NCI-H2081 (cell line): ENCODE measurements at regions not wholly inside any gene's neighbourhood (a gene's known extent, or its start where the extent isn't known, plus 50 kb on each side); places are given as distances from the start of the nearest gene placed in this dataset.
A peak's percentile ranks its signal among the peaks of the same experiment; 100 is the strongest.

Experiments
- DNase-seq, 2 experiments: peaks; one replicate each; lab custom pipeline; 2025; lab: John Stamatoyannopoulos, UW

DNA sequence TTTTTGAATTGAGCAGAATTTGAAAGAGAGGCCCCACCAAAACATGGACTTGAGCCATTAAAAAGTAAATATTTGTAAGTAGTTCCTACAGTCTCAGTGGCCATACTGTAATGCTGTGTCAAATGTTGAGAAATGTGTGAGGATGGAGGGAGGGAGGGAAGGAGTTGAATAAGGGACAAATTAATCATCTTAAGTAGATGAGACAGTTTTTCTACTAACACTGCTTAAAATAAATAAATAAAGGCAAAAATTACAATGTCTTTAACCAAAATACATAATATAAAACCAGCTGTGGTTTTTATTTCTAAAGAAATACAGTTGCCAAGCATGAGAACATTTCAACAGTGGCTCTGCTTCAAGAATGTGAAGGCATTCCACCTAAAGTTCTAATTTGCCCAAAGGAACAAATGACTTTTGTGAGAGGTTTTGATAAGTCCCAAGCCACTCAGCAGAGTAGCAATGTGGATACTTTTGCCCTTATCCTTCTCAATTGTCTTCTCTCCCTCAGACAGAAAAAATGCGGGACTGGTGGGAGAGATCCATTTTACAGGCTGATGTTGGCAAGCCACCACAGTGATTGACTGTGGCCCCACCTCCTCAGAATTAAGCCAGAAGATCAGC is 427.0 kb upstream of the RARB start:
- no peak for DNase-seq

DNA sequence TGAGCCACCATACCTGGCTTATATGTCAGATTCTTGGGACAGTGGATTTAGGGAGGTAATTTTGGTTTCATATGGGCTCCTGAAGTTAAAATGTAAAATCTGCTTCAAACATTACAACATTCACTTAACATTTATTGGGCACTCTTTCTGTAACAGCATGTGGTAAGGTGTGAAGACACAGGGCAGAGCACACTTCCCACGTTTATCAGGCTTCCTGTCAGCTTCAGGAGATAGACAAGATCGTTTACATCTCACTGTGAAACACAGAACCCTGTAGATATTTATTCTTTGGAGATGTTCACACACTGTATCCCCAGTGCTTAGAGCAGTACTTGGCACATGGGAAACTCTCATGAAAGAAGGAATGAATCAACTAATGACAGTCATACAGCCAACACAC is 426.0 kb upstream of the RARB start:
- no peak for DNase-seq

DNA sequence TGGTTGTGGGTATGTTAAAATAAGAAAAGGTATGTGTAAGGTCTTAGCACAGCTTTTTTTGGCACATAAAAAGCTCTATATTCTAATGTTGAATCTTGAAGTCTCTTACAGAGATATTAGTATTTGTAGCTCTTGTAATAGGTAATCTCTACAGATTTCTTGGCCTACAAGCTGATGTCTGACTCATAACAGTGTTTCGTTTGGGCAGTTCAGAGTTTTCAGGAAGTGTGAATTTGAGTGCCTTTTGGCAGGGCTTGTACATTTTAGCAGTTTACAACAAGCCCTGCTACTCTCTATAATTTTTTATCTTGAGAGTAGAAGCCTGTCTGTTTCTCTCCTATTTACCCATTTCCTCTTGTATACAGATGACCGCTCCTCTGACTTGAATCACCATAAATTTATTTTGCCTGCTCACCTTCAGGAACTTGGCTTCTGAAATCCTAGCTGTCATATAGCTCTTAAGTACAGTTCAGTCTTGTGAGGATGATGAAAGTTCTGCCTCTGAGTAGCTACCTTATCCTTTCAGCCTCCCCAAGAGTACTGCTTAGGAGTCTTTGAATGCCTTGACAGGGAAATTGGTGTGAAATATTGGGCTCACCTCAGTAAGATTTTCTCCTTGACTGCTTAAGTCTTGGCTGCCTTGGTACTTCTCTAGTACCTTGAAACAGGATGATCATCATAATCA is 419.9 kb upstream of the RARB start:
- DNase-seq = no peak

DNA sequence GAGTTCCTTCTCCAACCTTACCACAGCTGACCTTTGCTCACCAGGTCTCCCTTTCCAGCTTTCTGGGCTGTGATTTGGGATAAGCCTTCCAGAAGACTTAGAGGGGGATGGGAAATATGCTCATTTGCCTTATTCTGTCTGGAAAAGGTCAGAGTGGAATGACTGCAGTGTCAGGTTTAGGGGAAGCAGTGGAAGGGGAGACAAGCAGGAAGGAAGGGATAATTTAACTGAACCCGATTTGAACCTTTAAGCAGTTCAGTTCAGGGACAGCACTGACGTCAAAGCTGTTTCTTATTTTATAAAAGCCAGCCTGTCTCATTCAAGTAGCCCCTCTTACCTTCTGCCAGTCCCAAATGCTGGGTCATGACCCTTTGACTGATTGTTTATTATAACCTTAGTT is 418.4 kb upstream of the RARB start:
- no peak for DNase-seq

DNA sequence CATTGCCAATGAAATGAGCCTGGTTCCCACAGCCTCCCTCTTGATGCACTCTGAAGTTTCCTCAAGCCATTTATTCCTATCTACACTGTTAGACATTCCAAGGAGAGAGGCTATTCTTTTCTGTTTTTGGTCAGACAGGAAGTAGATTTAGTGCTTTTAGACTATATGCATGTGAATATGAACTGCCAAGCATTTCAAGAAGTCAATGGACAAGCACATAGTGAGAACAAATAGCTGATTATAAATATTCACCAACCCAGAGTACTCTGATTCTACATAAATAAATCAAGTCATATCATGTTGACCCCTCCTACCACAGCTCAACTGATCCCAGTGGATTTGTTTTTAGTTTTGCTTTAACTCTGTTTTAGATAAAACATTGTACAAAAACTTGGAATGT is 412.5 kb upstream of the RARB start:
- no peak for DNase-seq

DNA sequence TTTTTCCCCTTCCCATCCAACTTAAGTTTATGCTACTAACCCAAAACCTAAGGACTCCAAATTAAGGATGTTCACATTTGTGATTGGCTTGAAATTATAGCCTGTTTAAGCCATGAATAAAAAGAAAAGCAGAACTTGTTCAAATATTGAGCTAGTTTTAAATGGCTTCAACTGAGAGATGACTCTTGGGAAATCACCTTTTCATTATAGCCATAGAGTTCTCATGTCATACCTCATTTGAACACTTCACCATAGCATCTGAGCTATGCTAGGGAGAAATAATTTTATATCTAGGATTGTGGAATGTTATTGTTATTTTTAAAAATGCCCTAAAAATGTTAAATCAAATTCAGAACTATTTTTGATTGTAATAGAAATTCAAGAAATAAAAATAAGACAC is 409.2 kb upstream of the RARB start:
- DNase-seq = no peak

DNA sequence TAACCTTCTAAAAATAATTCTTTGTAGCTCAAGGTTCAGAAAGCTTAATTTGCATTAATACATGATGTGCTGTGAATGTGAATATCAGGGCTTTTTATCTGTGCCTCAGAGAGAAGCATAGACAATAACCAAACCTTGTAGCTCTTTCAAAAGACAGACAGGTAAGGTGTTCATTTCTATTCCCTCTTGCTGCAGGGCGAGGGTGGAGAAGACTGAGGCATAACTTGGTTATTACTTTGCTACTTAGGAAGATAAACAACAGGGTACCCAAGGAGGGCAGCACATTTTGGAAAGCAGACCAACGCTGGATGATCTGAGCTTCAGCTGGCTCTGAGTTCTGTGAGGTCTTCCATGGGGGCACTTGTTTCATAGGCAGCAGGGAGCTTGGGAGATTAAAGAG is 408.6 kb upstream of the RARB start:
- DNase-seq = no peak

DNA sequence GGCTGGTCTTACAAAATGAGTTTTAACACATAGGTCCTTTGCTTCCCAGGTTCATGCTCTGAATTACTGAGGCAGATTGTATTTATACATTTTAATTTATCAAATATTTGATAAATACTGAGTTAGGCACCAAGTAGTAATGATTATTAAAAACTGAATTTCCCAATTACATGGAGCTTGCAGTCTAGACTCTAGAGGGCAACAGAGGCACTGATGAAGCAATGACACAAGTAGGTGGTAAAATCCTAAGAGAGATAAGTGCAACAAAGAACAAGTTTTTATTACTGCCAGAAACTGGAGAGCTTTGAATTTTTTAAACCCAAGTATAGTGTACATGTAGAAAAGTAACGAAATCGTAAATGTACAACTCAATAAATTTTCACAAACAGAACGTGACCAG is 406.2 kb upstream of the RARB start:
- DNase-seq = no peak

DNA sequence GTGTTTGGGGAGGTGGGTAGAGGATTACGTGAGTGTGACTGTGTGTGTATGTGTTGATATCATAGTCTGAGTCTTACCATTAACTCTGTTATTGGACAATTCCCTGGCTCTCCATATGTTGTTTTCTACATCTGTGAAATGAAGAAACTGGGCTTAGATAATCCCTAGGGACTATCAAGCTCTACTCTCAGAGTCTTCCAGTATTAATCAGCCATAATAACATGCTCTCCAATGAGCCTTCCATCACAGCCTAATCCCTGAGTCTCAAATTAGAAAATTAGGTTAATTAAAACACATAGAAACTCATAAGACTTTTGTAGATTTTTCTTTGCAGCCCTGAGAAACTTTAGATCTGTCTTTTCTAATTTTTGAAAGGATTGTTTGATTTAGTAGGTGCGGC is 404.2 kb upstream of the RARB start:
- no peak for DNase-seq

DNA sequence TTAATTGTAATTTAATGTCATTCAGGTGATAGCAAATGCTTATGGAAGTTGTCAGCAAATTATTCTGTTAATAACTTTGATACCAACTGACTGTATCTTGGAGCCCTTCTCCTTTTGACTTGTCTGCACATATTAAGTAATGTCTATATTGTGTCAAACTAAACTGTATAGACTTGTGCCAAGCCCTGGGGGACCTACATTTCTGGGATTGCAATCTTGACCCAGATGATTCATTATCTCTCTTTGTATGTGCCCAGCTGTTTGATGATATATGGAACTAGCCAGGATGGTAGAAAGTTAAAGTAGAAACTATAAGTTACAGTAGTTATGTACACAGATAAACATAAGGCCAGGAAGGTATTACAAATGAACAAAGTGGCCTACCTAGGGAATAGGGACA is 402.8 kb upstream of the RARB start:
- DNase-seq = no peak

DNA sequence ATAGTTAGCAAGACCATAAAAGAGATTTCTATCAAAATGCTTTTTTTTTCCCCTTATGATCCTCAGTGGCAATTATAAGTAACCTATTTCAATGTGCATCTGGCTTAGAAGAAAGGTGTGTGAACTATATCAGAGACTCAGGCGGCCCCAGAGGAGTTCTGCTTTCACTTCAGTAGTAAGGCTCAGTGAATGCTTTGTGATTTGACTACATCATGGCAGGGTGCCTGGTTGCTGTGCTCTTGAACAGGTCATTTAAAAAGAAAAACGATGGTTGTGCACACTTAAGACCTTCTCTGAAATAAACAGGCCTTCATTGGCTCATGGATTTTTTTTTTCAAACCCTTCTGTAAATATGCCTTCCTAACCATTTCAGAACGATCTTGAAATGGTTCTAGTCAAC is 400.4 kb upstream of the RARB start:
- DNase-seq = no peak

DNA sequence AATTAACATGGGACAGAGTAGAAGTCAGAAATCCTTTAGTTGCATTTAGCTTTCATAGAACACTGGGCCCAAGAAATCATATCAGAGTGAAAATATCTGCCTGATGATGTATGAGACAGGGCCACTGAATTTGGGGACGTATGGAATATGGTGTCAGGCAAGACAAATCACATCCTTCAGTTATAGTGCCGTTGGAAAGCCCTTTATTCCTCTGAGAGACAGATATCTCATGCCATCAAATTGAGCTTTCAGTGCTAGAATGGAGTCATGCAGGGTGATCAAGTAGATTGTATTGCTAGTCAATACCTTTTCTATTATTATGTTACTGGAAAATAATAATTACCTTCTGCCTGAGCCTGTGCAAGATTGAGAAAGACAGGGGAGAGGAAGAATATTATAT is 398.2 kb upstream of the RARB start:
- no peak for DNase-seq

DNA sequence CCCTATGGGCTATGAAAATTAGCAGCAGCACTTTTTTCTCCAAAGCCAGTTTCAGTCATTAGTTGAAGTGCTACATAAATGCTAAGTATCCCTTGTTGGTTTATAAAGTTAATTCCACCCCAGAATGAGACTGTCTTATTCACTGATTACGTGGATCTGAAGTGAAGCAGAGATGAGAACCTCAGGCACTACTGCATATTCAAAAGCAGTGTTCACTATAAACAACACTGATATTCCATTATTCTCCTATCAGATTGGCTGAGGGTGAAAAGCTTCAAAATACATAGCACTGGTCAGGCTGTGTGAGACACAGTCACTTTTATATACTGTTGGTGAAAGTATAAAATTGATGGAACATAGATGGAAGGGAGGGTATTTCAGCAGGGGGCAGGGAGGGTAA is 395.7 kb upstream of the RARB start:
- no peak for DNase-seq

DNA sequence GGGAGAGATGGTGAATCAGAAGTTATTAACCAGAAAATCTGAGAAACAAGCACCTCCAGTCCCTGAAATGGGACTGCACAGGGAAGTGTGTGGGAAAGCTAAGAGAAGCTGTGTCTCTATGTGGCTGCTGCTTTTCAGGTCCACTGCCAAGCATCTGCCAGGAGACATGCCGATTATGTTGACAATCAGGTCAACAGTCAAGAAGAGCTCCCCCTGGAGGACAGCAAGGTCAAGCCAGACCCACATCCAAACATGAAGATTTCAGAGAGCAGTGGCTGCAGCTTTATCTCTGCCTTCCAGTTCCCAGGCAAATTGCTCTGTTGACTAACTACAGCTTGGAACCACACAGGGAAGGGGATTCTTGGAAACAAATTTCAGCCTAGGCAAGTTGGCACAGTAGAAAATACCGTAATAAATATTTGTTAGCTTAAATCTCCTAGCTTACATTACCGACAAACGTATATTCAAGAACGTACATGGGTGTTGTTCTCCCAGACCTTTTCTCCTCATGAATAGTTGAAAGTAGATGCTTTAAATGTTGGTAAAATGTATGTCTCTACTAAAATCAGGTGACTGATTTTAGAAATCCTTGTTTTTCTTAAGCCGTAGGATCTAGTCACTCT is 394.5 kb upstream of the RARB start:
- DNase-seq = peak; percentile 52 to 74

DNA sequence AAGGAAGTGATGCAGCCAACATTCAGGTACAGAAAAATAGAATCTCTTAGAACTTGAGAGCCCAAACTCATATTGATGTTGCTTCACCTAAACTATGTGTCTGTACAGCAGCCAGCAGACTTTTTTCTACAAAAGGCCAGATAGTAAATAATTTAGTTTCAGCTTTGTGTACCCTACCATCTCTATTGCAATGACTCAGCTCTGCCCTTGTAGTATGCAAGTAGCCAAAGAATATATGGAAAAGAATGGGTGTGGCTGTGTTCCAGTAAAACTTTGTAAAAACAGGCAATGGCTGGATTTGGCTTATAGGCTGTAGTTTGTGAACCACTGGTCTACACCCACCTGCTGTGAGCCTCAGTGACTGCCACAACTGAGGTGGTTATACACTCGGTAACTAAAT is 392.5 kb upstream of the RARB start:
- no peak for DNase-seq

DNA sequence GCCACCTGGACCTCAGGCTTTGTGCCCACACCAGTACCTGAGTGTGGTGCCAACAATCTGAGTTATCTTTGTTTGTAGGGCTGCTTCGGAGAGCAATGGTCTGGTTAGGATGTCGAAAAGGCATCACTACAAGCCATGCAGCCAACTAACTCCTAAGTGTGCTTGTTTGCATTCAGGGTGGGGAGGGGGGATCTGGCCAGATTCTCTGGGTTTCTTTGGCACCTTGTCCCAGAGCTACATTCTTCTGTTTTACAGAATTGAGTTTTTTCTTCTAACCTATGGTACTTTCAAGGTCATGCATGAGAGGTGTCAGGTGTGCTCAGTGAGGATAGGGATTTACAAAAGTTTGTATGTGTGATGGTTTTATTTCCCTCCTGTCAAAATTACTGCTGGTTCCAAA is 391.4 kb upstream of the RARB start:
- DNase-seq = no peak

DNA sequence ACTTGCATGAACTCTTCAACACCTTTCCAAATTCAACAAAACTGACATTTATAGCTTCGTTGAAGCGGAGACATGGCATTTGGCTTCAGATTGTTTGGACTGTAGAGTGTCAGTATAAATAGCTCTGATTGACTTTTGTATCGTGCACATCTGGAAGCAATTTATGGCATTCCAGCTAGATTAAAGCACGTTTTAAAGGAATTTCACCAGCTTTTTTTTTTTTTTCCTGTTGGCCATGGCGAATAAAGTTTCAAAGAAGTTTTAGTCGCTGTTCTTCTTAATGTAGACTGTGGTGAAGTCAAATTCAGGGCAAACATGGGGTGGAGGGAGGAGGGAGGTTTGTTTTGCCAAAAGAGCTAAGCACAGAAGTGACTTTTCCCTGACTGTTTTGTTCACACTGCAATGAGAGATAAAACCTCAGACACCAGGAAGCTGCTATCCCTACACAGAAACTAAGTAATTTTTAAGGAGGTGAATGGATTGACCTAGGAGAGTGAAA is 391.0 kb upstream of the RARB start:
- no peak for DNase-seq

DNA sequence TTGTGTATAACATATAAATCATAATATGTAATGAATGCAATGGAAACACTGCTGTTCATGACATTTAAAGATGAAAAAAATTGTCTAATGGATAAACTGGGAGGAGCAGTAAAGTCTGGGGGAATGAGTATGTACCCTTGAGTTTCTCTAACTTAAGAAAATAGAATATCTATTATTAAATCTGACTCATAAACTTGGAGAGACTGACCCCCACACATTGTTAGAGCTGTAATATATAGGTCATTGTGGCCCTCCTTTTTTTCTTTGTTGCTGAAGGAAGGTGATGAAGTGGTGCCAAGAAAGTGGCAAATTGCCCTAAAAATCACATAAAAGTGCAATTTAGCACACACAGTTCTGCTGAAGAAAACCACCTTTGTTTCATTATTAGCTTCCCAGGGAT is 389.8 kb upstream of the RARB start:
- DNase-seq = no peak

DNA sequence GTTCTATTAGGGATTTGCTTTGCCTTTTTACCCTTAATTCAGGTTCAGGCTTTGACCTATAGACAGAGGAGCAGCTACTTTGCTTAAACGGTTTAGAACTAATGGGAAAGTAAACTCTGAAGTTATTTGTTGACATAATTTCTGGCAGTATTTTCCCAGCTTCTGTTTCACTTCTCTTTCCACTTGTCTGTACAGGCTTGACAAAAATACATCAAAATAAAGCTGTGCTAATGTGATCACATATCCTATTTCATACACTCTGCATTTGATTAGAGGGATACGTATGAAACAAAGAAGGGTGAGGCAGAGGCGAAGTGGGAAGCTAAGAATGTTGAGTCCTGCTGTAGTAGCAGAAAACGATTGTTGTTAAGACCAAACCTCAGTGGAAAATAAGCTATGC is 389.1 kb upstream of the RARB start:
- DNase-seq = no peak

DNA sequence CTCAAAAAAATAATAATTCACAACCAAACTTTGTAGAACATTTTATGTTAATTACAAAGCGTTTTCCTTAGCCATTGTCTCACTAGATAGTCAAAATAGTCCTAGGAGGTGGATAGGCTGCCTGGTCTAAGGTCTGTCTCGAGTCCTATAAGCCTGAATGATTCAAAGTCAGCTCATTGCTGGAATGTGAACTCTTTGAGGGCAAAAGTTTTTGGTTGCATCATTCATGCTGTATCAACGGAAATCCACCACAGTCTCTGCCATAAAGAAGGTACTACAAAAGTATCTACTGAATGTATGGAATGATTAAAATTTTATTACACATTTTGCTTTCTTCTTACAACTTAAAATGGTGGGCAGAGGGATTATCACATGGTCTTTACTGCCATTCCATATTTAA is 387.3 kb upstream of the RARB start:
- no peak for DNase-seq

DNA sequence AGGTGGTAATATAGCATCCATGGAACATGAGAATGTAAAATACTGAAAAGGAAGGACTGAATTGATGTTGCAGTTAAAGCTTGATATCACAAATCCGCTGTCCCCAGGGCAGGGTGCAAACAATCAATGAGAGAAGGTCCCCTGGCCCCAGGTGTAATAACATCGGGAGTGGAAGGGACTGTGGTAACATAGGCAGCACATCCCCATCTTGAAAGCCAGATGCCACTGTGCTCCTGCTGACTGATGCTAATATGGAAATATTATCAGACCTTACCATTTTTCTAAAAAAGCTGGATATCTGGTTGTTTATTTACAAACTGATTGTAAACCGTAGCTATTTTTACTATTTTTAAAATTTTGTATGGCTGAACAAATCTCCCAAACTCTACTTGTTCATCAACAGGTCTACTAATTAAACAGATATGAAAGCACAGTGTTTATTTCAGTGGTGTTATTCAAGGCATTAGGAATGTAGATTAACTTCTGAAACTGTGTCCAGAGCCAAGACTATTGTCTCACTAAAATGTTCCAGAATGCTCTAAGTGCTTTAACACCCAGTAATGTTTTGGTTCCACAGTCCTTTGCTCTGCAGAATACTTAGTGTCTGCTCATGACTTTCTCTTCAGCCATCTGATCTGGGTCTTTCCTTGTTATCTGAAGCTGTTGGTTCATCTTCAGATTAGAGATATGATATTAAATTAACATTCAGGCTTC is 386.0 kb upstream of the RARB start:
- DNase-seq = no peak

DNA sequence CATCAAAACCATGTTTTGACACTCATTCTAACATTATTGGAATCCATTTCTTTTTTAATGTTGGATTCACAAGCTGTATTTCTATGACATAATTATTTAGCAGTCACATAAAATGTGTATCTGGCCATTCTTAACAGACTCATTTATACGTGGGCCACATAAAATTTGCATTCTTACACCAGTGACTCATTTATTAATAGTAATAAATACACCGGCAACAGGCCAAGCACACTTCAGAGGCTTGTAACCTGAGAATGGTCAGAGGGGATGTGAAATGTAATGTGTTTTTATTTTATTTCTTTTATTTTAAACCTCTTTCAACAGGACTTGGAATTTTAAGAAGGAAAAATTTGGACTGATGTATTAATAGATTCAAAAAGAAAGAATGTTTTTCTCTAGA is 384.9 kb upstream of the RARB start:
- DNase-seq = no peak

DNA sequence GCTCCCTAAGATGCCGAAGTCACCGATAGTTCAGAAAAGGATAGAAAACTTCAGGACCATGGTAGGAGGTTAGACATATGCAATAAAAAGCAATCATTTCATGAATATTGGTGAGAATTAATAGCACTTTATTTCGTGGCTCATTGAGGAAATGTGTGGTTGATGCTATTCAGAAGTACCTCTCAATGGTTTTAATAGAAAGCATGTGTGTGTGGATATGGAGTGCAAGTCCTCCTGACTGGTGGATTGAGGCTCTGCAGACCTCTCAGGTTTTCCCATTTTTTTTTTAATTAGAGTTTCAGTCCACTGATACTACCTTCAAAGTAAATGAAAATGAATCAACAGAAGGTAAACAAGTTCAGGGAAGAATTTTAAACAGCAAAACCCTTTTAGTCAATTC is 384.3 kb upstream of the RARB start:
- DNase-seq = no peak
